Hippocampal formation (tissue), 2 donors: ENCODE measurements at regions not wholly inside any gene's neighbourhood (a gene's known extent, or its start where the extent isn't known, plus 50 kb on each side); places are given as distances from the start of the nearest gene placed in this dataset.
"Not testable (repeated sequence)": the region's sequence is repeated elsewhere in the genome, so short reads cannot be mapped to it uniquely, and the experiment has no call there.

ENCODE experiments used
- DNase-seq, 2 donors: peaks; one replicate each; lab custom pipeline; 2025; lab: John Stamatoyannopoulos, UW

GRCh38 chr9:13443346-13444244 is 164.1 kb upstream of the MPDZ start:
- DNase-seq, result peak; percentile 59 to 66

DNA sequence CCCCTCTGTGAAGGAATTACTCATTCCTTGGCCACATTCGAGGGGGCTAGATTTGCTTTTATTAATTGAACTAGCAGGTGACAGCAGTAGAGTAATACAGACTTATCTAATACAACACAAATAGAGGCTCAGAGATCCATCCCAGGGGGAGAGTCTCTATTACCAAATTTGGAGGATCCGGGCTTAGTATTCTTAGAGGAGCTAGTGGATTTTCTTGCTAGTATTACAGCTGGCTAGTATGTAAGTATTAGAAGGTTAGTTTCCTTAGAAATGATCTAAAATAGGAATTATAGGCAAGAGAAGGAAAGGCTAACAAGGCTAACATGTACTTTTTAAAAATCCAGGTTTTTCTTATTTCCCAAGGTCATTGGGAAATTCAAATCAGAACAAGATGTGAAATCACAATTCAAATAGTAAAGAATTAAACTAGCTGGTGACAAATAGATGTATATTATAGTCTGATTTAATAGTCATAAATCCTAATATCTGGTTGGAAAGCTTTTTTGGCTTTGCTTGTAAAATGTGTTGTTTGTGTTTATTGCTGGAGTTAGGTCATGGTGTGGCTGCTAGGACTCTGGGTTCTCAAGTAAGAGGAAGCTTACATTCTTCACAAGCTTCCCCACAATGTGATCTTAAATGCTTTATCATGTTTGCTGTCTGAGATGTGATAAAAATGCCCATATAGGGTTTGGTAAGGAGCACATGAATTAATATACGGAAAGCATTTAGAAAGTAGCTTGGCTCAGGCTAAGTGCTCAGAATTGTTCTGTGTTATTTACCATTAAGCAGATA is 160.4 kb upstream of the MPDZ start:
- no peak for DNase-seq

DNA sequence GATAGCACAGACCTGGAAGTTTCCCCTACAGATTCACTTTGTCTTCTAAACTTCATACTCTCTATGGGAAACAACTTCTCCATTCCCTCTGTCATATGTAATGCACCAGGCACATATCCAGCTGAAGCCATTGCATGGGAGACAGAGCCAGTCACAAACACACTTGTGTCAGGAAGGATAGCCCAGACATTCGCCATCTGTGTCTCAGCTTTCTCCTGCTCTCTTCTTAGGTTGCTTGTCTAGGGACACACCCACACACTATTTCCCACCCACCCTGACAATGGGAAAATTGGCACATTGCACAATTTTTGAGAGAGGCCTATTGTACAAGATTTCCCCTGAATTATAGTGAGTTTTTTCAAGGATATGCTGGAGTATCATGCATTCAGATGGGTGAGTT is 158.4 kb upstream of the MPDZ start:
- DNase-seq, result no peak

- no peak for DNase-seq
Measured at GRCh38 chr9:13436591-13436990, 157.1 kb upstream of the MPDZ start.

DNA sequence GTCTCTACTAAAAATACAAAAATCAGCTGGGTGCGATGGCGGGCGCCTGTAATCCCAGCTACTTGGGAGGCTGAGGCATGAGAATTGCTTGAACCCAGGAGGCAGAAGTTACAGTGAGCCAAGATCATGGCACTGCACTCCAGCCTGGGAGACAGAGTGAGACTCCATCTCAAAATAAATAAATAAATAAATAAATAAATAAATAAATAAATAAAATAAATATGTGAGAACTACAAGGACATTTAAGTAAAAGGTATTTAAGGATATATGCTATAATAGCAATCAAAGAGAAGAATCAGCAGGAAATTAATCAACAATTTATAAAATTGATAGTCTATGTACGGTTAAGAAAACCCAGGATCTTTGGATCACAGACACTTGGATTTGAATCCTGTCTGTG is 154.0 kb upstream of the MPDZ start:
- not testable (repeated sequence) for DNase-seq

DNA sequence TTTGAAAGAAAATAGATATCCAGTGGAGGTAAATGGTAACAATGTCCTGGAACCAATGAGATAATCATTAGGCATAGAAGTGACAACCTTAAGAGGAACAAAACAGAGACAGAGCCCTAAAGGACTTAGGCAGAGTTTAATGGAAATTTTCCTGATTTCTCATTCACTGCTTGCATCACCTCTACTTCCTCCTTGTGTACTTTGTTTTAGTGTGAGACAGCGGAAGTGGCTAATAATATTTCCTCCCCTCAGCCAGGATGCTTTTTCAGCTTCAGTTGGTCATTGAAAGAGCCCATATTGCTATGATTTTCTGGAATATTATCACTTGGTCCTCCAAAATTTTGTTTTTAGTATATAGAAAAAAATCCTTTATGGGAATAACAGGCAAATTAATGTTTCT is 153.4 kb upstream of the MPDZ start:
- no peak for DNase-seq

DNA sequence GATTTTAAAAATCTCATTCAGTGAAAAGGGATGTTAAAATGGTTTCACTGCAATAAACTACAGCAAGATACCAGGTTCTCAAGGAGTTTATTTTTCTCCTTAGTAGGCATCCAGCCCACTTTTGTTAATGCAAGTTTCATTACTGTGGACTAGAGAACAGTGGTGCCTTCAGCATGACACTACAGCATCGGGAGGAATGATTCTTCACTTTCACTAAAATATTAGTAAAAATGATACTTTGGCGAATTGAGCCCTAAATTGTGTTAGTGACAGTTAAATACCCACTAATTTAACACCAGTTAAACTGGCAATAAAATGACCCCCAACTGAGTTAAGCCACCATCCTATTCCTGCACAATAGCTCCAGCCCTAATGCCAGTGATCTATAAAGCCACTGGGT is 152.2 kb upstream of the MPDZ start:
- DNase-seq, result no peak

DNA sequence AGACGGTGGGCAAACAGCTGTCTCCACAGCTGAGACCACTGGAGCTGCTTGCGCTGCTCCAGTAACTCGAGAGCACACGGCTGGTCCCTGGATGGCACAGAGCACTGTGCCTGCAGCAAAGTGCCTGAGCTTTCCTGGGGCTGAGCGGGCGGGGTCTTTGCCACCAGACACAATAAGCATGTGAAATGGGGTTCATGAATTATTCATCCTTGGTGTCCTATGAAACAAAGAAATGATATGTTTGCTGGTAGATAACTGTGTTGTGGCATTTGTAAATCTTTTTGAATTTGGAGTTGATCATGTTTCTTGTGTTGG is 151.7 kb upstream of the MPDZ start:
- peak; percentile 24 to 46 for DNase-seq

- peak; percentile 9 to 20 for DNase-seq
Measured at GRCh38 chr9:13430368-13431221, 151.1 kb upstream of the MPDZ start.

DNA sequence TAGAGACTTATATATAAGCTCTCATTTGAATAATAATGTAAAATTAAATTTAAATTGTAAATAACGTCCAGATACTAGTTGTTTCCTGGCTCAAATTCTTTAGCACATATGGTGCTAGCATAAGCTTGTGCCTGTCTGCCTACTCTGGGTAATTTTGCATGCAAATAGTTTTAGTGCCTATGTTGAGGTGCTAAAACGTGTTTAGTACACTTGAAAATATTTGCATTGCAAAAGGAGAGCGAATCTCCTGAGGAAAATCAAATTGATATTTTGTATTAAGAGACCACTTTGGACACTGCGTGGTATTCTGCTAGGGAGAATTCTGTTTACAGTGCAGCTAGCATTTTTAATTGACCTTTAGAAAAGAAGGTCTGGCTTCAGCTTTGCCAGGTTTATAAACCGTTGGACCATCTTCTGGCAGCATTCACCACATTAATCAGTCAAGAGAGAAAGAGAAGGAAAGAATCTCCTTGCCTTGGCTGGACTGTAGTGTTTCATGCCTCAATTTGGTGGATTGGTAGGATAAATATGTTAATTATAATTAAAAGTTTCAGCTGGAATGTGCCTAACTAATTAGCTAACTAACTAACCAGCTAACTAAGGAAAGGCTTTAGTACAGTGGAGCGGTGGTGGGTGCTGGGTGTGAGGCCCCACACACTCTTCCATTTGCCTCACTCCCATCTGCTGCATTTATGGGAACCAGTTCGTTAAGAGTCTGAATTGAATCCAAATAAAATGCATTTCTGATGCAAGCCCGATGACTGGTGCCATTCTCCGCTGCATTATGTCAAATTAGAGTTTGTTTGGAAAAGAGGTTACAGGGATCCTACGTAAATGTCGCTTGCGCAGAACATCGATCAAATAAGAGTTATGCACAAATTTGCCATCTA is 150.1 kb upstream of the MPDZ start:
- no peak for DNase-seq

DNA sequence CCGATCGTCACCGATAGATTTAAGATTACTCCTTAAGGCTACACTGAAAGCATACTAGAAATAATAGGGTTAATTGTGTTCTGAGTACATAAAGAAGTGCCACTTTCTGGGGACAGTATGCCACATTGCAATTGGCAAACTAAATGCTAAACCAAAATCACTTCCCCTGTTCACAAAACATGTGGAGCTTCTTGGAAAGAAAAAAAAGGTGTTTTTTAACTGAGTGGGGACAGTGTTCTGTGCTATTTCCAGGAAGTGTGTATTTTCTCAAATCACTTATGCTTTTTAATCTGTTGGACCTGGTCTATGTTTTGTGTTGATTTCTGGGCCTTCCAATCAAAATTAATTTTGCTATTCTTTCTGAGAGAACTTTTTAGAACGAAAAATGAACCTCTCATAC is 149.3 kb upstream of the MPDZ start:
- DNase-seq, result no peak

DNA sequence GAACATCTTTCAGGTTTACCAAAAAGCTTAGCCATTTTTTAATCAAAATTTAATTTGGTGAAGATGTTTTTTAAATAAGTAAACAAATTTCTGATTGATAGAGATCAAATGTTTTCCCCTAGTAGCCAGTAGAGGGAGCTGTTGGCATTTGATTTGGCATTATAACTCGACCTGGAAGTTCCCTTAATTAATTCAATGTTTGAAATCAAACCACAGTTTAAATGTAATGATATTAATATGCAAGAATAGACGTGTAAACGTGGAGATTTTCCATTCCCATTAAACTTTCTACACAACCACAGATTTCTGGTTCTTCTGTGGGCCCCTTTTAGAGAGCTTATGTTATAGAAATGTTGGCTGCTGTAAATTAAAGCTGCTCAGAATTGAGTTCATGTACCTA is 148.1 kb upstream of the MPDZ start:
- peak in 1 of 2 donors; percentile 83 for DNase-seq

- no peak for DNase-seq
Measured at GRCh38 chr9:13426606-13427005, 147.1 kb upstream of the MPDZ start.

- no peak for DNase-seq
Measured at GRCh38 chr9:13424872-13425271, 145.4 kb upstream of the MPDZ start.

- no peak for DNase-seq
Measured at GRCh38 chr9:13424204-13424603, 144.7 kb upstream of the MPDZ start.

GRCh38 chr9:13414349-13414748 is 134.9 kb upstream of the MPDZ start:
- DNase-seq, result no peak

GRCh38 chr9:13412331-13412730 is 132.8 kb upstream of the MPDZ start:
- no peak for DNase-seq

- DNase-seq, result no peak
Measured at GRCh38 chr9:13411791-13412190, 132.3 kb upstream of the MPDZ start.

- no peak for DNase-seq
Measured at GRCh38 chr9:13410566-13411031, 131.1 kb upstream of the MPDZ start.

DNA sequence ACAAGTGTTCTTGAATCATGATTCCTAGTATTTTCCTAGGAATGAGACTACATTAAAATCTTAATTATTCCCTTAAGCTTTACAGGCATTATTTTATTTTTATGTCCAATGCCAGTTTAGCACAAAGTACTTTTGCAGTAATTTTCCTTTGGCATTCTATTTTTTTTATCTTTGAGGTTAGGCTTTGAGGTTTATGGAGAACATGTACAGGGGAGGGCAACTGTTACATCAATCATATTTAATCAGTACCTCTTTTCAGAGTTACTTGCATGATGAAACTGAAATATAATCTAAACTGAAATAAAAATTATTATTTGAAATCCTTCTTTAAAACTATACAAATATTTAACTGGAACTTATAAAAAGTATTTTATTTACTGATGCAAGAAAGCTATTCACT is 118.2 kb upstream of the MPDZ start:
- no peak for DNase-seq

DNA sequence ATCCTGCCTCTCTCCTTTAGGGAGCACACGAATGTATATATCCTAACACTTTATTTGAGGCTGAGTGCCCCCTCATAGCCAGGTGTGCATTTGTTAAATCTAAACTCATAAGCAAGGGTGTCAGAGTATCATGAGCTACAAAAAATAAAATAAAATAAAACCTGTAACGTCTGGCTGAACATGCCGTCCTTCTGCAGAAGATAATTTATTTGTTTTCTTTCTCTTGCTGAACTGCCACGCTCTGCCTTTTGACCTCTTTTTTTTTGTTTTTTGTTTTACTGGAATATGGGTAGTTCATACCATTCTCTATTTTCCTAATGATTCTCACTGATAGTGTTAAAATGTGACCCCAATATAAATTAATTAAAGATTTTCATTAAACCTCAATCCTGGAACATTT is 117.7 kb upstream of the MPDZ start:
- no peak for DNase-seq
